HepG2 (cell line): ENCODE measurements at regions not wholly inside any gene's neighbourhood (a gene's known extent, or its start where the extent isn't known, plus 50 kb on each side); places are given as distances from the start of the nearest gene placed in this dataset.

Source experiments
- ASH2L ChIP-seq: fragments of 300-600, 200-600 bp; sonication (generic); IDR thresholded peaks from 2 replicates; pipeline ENCODE4 v1.7.0; 2017; ENCODE audit warnings: low read depth, mild to moderate bottlenecking, moderate library complexity, mixed read lengths, low read length; ENCODE audit not compliant: insufficient read length
- CEBPG ChIP-seq: IDR thresholded peaks from 2 replicates; pipeline ENCODE4 v1.6.1; 2016
- GATAD2A ChIP-seq: IDR thresholded peaks from 2 replicates; pipeline ENCODE4 v1.6.1; 2016
- HMG20B ChIP-seq: conservative IDR thresholded peaks from 2 replicates; pipeline ENCODE4 v1.6.1; 2016; ENCODE audit warnings: missing genetic modification reagents, missing compliant biosample characterization
- MAFF ChIP-seq: IDR thresholded peaks from 2 replicates; pipeline ENCODE4 v1.6.1; 2011; ENCODE audit warnings: low read depth, low read length, improper control_type of control experiment
- MED1 ChIP-seq: sonication (generic); formaldehyde crosslinking; IDR thresholded peaks from 2 replicates; pipeline ENCODE4 v1.4.0; 2020; ENCODE audit warnings: missing genetic modification reagents
- RXRB ChIP-seq: IDR thresholded peaks from 2 replicates; pipeline ENCODE4 v1.6.1; 2016; ENCODE audit warnings: borderline replicate concordance, missing genetic modification reagents, missing compliant biosample characterization
- ZBED4 ChIP-seq: sonication (generic); formaldehyde crosslinking; IDR thresholded peaks from 2 replicates; pipeline ENCODE4 v1.4.0; 2020; ENCODE audit warnings: missing genetic modification reagents, borderline replicate concordance
- ZBTB38 ChIP-seq: sonication (generic); formaldehyde crosslinking; IDR thresholded peaks from 2 replicates; pipeline ENCODE4 v1.5.1; 2020; ENCODE audit warnings: mild to moderate bottlenecking, missing genetic modification reagents
- ZBTB40 ChIP-seq, 2 experiments: fragments of 450-650 bp in 1 of 2; sonication (generic) in 1 of 2; formaldehyde crosslinking in 1 of 2; IDR thresholded peaks; 2 replicates each; pipeline versions ENCODE4 v1.6.1 to v1.8.0; 2016 to 2022; ENCODE audit warnings: antibody characterized with exemption in 1 of 2, mild to moderate bottlenecking in 1 of 2, missing genetic modification reagents in 1 of 2
- ZKSCAN8 ChIP-seq: IDR thresholded peaks from 2 replicates; pipeline ENCODE4 v1.6.1; 2016; ENCODE audit warnings: borderline replicate concordance, missing genetic modification reagents, missing compliant biosample characterization
- ZNF430 ChIP-seq: sonication (generic); formaldehyde crosslinking; IDR thresholded peaks from 2 replicates; pipeline ENCODE4 v1.9.0; 2021; ENCODE audit warnings: mild to moderate bottlenecking, missing genetic modification reagents
- ZNF800 ChIP-seq: sonication (generic); formaldehyde crosslinking; IDR thresholded peaks from 2 replicates; pipeline ENCODE4 v1.4.0; 2020; ENCODE audit warnings: missing genetic modification reagents

GRCh38 chr20:47434128-47434779, 67.4 kb upstream of the NCOA3 start (continued):
- TF ChIP-seq ASH2L (peak; percentile 31), ZKSCAN8 (peak; percentile 92; the same call in 1 of the 2 replicates), ZNF800 (CRISPR knock-in tag) (0 out of 2 replicates have a peak, but pooled peaks have one; percentile 30), CEBPG (CRISPR knock-in tag) (peak; percentile 73), MAFF (peak; percentile 58), ZBTB38 (CRISPR knock-in tag) (0 out of 2 replicates have a peak, but pooled peaks have one; percentile 30), ZNF430 (CRISPR knock-in tag) (0 out of 2 replicates have a peak, but pooled peaks have one; percentile 52), ZBED4 (CRISPR knock-in tag) (peak; percentile 84), GATAD2A (CRISPR knock-in tag) (peak; percentile 73), RXRB (CRISPR knock-in tag) (peak; percentile 63; the same call in 1 of the 2 replicates), MED1 (CRISPR knock-in tag) (peak; percentile 54; the same call in 1 of the 2 replicates), ZBTB40 (IDR thresholded peaks at IDR 0.05) (peak; percentile 81), ZBTB40 (CRISPR knock-in tag; IDR thresholded peaks at IDR 0.05) (peak; percentile 99), HMG20B (CRISPR knock-in tag) (0 out of 2 replicates have a peak, but pooled peaks have one; percentile 47)
